GM19455 (cell line): ENCODE measurements at regions not wholly inside any gene's neighbourhood (a gene's known extent, or its start where the extent isn't known, plus 50 kb on each side); places are given as distances from the start of the nearest gene placed in this dataset.

ENCODE experiments used
- ATAC-seq: cut with Tn5 transposase; IDR thresholded peaks from one replicate; pipeline ENCODE4 v1.9.1; 2021; ENCODE audit not compliant: unreplicated experiment

GRCh38 chr4:125735102-125735501, 420.3 kb downstream of the FAT4 start:
- no peak for ATAC-seq

- ATAC-seq, result no peak
These were observed 421.3 kb downstream of the FAT4 start for GRCh38 chr4:125736057-125736456.

GRCh38 chr4:125739760-125740159, 425.0 kb downstream of the FAT4 start:
- ATAC-seq, result no peak

- no peak for ATAC-seq
These were observed 427.2 kb downstream of the FAT4 start for GRCh38 chr4:125741825-125742452.

GRCh38 chr4:125744891-125745364, 430.2 kb downstream of the FAT4 start:
- ATAC-seq, result no peak

- ATAC-seq, result no peak
These were observed 434.6 kb downstream of the FAT4 start for GRCh38 chr4:125749354-125749753.

- ATAC-seq, result no peak
These were observed 435.6 kb downstream of the FAT4 start for GRCh38 chr4:125750399-125750798.

GRCh38 chr4:125750828-125751466, 436.2 kb downstream of the FAT4 start:
- ATAC-seq, result no peak

- no peak for ATAC-seq
These were observed 443.7 kb downstream of the FAT4 start for GRCh38 chr4:125758438-125758837.

- no peak for ATAC-seq
These were observed 445.6 kb downstream of the FAT4 start for GRCh38 chr4:125760201-125760819.

- no peak for ATAC-seq
These were observed 446.2 kb downstream of the FAT4 start for GRCh38 chr4:125760956-125761355.

GRCh38 chr4:125762537-125762936, 447.8 kb downstream of the FAT4 start:
- no peak for ATAC-seq

GRCh38 chr4:125765941-125766340, 451.2 kb downstream of the FAT4 start:
- ATAC-seq, result no peak

GRCh38 chr4:125770814-125771398, 456.2 kb downstream of the FAT4 start:
- no peak for ATAC-seq

- ATAC-seq, result no peak
These were observed 457.9 kb downstream of the FAT4 start for GRCh38 chr4:125772680-125773079.

GRCh38 chr4:125773502-125773901, 458.7 kb downstream of the FAT4 start:
- ATAC-seq, result no peak

GRCh38 chr4:125773931-125774330, 459.2 kb downstream of the FAT4 start:
- ATAC-seq, result no peak

- no peak for ATAC-seq
These were observed 461.4 kb downstream of the FAT4 start for GRCh38 chr4:125776146-125776545.

GRCh38 chr4:125780164-125780563, 465.4 kb downstream of the FAT4 start:
- ATAC-seq, result no peak

GRCh38 chr4:125780747-125781146, 466.0 kb downstream of the FAT4 start:
- ATAC-seq, result no peak

GRCh38 chr4:125781651-125782050, 466.9 kb downstream of the FAT4 start:
- ATAC-seq, result no peak

GRCh38 chr4:125784741-125785140, 470.0 kb downstream of the FAT4 start:
- no peak for ATAC-seq
